Liver (tissue), 3 donors: ENCODE measurements at regions not wholly inside any gene's neighbourhood (a gene's known extent, or its start where the extent isn't known, plus 50 kb on each side); places are given as distances from the start of the nearest gene placed in this dataset.

Experiments
- CTCF ChIP-seq: fragments of 150-350 bp; IDR thresholded peaks from 2 replicates; pipeline ENCODE4 v1.5.1; 2017; ENCODE audit warnings: improper control_type of control experiment, low read depth, low read length; ENCODE audit not compliant: missing input control
- EGR1 ChIP-seq, 2 donors: IDR thresholded peaks; 2 replicates each; pipeline ENCODE4 v1.6.1; 2016 to 2018; ENCODE audit warnings: antibody characterized with exemption in 2 of 2, low read depth in 2 of 2
- RAD21 ChIP-seq, 2 donors: IDR thresholded peaks; 2 replicates each; pipeline ENCODE4 v1.6.1; 2016; ENCODE audit warnings: antibody characterized with exemption in 2 of 2, mild to moderate bottlenecking in 2 of 2
- SP1 ChIP-seq: IDR thresholded peaks from 2 replicates; pipeline ENCODE4 v1.6.1; 2018; ENCODE audit warnings: antibody characterized with exemption, mild to moderate bottlenecking
- YY1 ChIP-seq: IDR thresholded peaks from 2 replicates; pipeline ENCODE4 v1.6.1; 2016; ENCODE audit warnings: antibody characterized with exemption, mild to moderate bottlenecking
- TF ChIP-seq, protein P1 (sequence below): IDR thresholded peaks from 2 replicates; pipeline ENCODE4 v1.6.1; 2016; ENCODE audit warnings: antibody characterized with exemption
- donor health status: healthy.
- donor health status: healthy.

DNA sequence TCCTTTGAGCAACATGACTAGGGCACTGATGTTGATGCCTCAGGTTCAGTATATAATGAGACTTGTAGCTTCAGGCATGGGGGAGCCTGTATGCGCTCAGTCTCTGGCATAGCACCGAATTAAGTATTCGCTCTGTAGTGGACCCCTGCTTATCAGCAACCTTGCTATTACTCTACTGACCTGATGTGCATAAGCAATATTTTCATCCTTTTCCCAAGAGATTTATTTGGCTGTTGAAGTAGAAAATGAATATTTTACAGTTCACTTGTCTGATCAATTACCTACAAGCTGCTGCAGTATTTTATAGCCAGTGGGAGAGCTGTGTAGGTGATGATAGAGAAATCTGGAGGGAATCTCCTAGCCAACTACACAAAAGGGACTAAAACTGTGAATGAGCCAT, 781.6 kb upstream of the PHF14 start:
- TF ChIP-seq CTCF = no peak
- TF ChIP-seq RAD21 (IDR thresholded peaks at IDR 0.05) = no peak
- no peak for TF ChIP-seq SP1
- TF ChIP-seq YY1 = no peak
- TF ChIP-seq, protein P1, sequence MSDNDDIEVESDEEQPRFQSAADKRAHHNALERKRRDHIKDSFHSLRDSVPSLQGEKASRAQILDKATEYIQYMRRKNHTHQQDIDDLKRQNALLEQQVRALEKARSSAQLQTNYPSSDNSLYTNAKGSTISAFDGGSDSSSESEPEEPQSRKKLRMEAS = no peak
- no peak for TF ChIP-seq EGR1 (IDR thresholded peaks at IDR 0.05; ENCODE audit: low read depth in 2 of 2)
